Spleen (tissue), 7 donors: ENCODE measurements at regions not wholly inside any gene's neighbourhood (a gene's known extent, or its start where the extent isn't known, plus 50 kb on each side); places are given as distances from the start of the nearest gene placed in this dataset.

Experiments used
- POLR2A ChIP-seq, 3 donors: fragments of 450-650 bp; IDR thresholded peaks; one replicate each; pipeline ENCODE4 v1.5.1; 2017; ENCODE audit warnings: antibody characterized with exemption in 3 of 3, mild to moderate bottlenecking in 1 of 3
- POLR2AphosphoS5 ChIP-seq, 3 donors: sonication (generic); formaldehyde crosslinking; IDR thresholded peaks; one replicate each; pipeline ENCODE4 v1.5.1; 2017; ENCODE audit warnings: antibody characterized with exemption in 3 of 3
- TF ChIP-seq, protein P1 (sequence below), 11 experiments: fragments of 200-600 bp in 7 of 11; fragments of 450-650 bp in 4 of 11; sonication (generic) in 4 of 11; IDR thresholded peaks in 8 of 11; conservative IDR thresholded peaks in 3 of 11; 1 replicate in 7 of 11; 2 replicates in 4 of 11; pipeline versions ENCODE4 v1.4.0 to v1.8.0; 2016 to 2021; ENCODE audit warnings: antibody characterized with exemption in 11 of 11, inconsistent platforms in 4 of 11, mild to moderate bottlenecking in 1 of 11
- donor health status: DM: no; HTN: no; CAD: no; lungs with moderate emphysema.
- donor health status: DM: no; HTN: no; CAD: no.
- donor health status: DM: no; HTN: no; CAD: no.

DNA sequence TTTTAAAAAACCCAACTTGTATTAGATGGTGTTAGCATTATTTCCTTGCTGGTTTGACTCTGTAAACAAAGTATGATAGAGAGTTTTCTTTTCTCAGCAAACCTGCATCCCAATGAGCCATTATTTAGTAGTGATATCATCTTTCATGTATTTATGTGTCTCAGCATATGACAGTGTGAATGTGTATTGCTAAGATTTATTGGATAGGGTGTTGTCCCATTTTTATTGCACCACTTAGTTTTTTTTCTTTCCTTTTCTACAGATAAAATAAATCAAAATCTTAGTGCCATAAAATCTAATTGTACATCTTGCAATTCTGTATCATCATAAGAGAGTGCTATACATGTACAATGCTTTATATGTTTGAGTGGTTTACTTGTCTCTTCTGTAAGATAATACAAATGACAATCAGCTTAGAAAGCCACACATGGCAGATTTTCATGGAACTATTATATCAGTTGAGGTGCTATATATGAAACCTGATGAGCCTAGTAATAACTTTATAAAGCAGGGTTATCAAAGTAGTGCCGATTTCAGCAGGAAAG is 149.2 kb upstream of the CYLC2 start:
- TF ChIP-seq, protein P1, sequence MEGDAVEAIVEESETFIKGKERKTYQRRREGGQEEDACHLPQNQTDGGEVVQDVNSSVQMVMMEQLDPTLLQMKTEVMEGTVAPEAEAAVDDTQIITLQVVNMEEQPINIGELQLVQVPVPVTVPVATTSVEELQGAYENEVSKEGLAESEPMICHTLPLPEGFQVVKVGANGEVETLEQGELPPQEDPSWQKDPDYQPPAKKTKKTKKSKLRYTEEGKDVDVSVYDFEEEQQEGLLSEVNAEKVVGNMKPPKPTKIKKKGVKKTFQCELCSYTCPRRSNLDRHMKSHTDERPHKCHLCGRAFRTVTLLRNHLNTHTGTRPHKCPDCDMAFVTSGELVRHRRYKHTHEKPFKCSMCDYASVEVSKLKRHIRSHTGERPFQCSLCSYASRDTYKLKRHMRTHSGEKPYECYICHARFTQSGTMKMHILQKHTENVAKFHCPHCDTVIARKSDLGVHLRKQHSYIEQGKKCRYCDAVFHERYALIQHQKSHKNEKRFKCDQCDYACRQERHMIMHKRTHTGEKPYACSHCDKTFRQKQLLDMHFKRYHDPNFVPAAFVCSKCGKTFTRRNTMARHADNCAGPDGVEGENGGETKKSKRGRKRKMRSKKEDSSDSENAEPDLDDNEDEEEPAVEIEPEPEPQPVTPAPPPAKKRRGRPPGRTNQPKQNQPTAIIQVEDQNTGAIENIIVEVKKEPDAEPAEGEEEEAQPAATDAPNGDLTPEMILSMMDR (IDR thresholded peaks at IDR 0.05 in 8 of 11, conservative IDR thresholded peaks at IDR 0.05 in 3 of 11) = no peak
- no peak for TF ChIP-seq POLR2AphosphoS5 (IDR thresholded peaks at IDR 0.05)
- no peak for TF ChIP-seq POLR2A (IDR thresholded peaks at IDR 0.05)
